ENCODE measurements at regions not wholly inside any gene's neighbourhood (a gene's known extent, or its start where the extent isn't known, plus 50 kb on each side); places are given as distances from the start of the nearest gene placed in this dataset.

GRCh38 chr12:58143498-58143995 is 202.2 kb downstream of the ATP23 start:
- no peaks in the 10 kb centered on the region for H3K9me3 ChIP-seq
- H3K4me1 ChIP-seq (ENCODE audit: control insufficient read depth in 1 of 2, low read depth in 2 of 2) = no peaks in the 10 kb centered on the region
- ATAC-seq (ENCODE audit: insufficient number of reproducible peaks, low FRiP score, low read depth) = no peak
- no peaks in the 10 kb centered on the region for H3K27me3 ChIP-seq (replicated peaks; ENCODE audit: insufficient read depth)
- DNase-seq (ENCODE audit: low spot score) = no peak
- TF ChIP-seq, protein P1, sequence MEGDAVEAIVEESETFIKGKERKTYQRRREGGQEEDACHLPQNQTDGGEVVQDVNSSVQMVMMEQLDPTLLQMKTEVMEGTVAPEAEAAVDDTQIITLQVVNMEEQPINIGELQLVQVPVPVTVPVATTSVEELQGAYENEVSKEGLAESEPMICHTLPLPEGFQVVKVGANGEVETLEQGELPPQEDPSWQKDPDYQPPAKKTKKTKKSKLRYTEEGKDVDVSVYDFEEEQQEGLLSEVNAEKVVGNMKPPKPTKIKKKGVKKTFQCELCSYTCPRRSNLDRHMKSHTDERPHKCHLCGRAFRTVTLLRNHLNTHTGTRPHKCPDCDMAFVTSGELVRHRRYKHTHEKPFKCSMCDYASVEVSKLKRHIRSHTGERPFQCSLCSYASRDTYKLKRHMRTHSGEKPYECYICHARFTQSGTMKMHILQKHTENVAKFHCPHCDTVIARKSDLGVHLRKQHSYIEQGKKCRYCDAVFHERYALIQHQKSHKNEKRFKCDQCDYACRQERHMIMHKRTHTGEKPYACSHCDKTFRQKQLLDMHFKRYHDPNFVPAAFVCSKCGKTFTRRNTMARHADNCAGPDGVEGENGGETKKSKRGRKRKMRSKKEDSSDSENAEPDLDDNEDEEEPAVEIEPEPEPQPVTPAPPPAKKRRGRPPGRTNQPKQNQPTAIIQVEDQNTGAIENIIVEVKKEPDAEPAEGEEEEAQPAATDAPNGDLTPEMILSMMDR (IDR thresholded peaks at IDR 0.05) = no peak
- no peak overlapping the region for H3K4me3 ChIP-seq
- H3K36me3 ChIP-seq = no peaks in the 10 kb centered on the region
- no peak overlapping the region for H3K27ac ChIP-seq

- no peaks in the 10 kb centered on the region for H3K27me3 ChIP-seq (replicated peaks; ENCODE audit: insufficient read depth)
- H3K27ac ChIP-seq = no peak overlapping the region
- no peak for ATAC-seq (ENCODE audit: insufficient number of reproducible peaks, low FRiP score, low read depth)
- H3K4me1 ChIP-seq (ENCODE audit: control insufficient read depth in 1 of 2, low read depth in 2 of 2) = no peaks in the 10 kb centered on the region
- no peak for DNase-seq (ENCODE audit: low spot score)
- TF ChIP-seq, protein P1 (IDR thresholded peaks at IDR 0.05) = no peak
- H3K9me3 ChIP-seq = no peaks in the 10 kb centered on the region
- no peaks in the 10 kb centered on the region for H3K36me3 ChIP-seq
- H3K4me3 ChIP-seq = no peak overlapping the region
Measured at GRCh38 chr12:58148405-58148804, 207.0 kb downstream of the ATP23 start.

DNA sequence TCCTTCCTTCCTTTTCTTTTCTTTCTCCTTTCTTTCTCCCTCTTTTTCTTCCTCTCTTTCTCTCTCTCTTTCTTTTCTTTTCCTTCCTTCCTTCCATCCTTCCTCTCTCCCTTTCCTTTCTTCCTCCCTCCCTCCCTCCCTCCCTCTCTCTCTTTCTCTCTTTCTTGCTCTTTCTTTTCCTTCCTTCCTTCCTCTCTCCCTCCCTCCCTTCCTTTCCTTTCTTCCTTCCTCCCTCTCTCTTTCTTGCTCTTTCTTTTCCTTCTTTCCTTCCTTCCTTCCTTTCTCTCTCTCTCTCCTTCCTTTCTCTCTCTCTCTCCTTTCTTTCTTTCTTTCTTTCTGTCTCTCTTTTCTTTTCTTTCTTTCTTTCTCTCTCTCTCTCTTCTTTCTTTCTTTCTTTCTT is 207.6 kb downstream of the ATP23 start:
- TF ChIP-seq, protein P1 (IDR thresholded peaks at IDR 0.05) = no peak
- DNase-seq (ENCODE audit: low spot score) (no peak), ATAC-seq (ENCODE audit: insufficient number of reproducible peaks, low FRiP score, low read depth) (no peak)
- no peak overlapping the region for H3K4me3 ChIP-seq
- no peaks in the 10 kb centered on the region for H3K9me3 ChIP-seq
- no peak overlapping the region for H3K27ac ChIP-seq
- no peaks in the 10 kb centered on the region for H3K4me1 ChIP-seq (ENCODE audit: control insufficient read depth in 1 of 2, low read depth in 2 of 2)
- no peaks in the 10 kb centered on the region for H3K36me3 ChIP-seq
- H3K27me3 ChIP-seq (replicated peaks; ENCODE audit: insufficient read depth) = no peaks in the 10 kb centered on the region

- DNase-seq (ENCODE audit: low spot score) = no peak
- Histone ChIP-seq H3K4me1 (ENCODE audit: control insufficient read depth in 1 of 2, low read depth in 2 of 2) (no peaks in the 10 kb centered on the region), H3K27ac (no peak overlapping the region), H3K27me3 (replicated peaks; ENCODE audit: insufficient read depth) (no peaks in the 10 kb centered on the region), H3K4me3 (no peak overlapping the region), H3K36me3 (no peaks in the 10 kb centered on the region), H3K9me3 (no peaks in the 10 kb centered on the region)
- ATAC-seq (ENCODE audit: insufficient number of reproducible peaks, low FRiP score, low read depth) = no peak
- TF ChIP-seq, protein P1 (IDR thresholded peaks at IDR 0.05) = no peak
Measured at GRCh38 chr12:58154359-58154758, 213.0 kb downstream of the ATP23 start.

GRCh38 chr12:58156697-58157096 is 215.3 kb downstream of the ATP23 start:
- H3K27me3 ChIP-seq (replicated peaks; ENCODE audit: insufficient read depth) = no peaks in the 10 kb centered on the region
- H3K9me3 ChIP-seq = no peaks in the 10 kb centered on the region
- H3K4me3 ChIP-seq = no peak overlapping the region
- H3K36me3 ChIP-seq = no peaks in the 10 kb centered on the region
- TF ChIP-seq, protein P1 (IDR thresholded peaks at IDR 0.05) = no peak
- ATAC-seq (ENCODE audit: insufficient number of reproducible peaks, low FRiP score, low read depth) = no peak
- no peak for DNase-seq (ENCODE audit: low spot score)
- no peaks in the 10 kb centered on the region for H3K4me1 ChIP-seq (ENCODE audit: control insufficient read depth in 1 of 2, low read depth in 2 of 2)
- H3K27ac ChIP-seq = no peak overlapping the region

Data from thoracic aorta (tissue), 2 donors.